ENCODE measurements at regions not wholly inside any gene's neighbourhood (a gene's known extent, or its start where the extent isn't known, plus 50 kb on each side); places are given as distances from the start of the nearest gene placed in this dataset.

- TF ChIP-seq SMC3 (conservative IDR thresholded peaks at IDR 0.05; ENCODE audit: poor library complexity) (no peak), CTCF (IDR thresholded peaks at IDR 0.05; ENCODE audit: poor library complexity, severe bottlenecking) (no peak), POLR2AphosphoS5 (IDR thresholded peaks at IDR 0.05) (no peak)
Observed at GRCh38 chr6:80547827-80548226, 441.4 kb downstream of the BCKDHB start.
